DOHH2 (cell line): ENCODE measurements at regions not wholly inside any gene's neighbourhood (a gene's known extent, or its start where the extent isn't known, plus 50 kb on each side); places are given as distances from the start of the nearest gene placed in this dataset.

ENCODE experiments used
- H3F3A ChIP-seq: fragments of 200-600 bp; sonication (generic), shearing (Covaris generic); 2 replicates; pipeline ENCODE4 v1.6.0; 2016; ENCODE audit warnings: antibody characterized with exemption, mild to moderate bottlenecking; ENCODE audit not compliant: control insufficient read depth, insufficient read depth
- H3K27ac ChIP-seq: fragments of 200-600 bp; sonication (generic); 2 replicates; pipeline ENCODE4 v1.5.1; 2014; ENCODE audit warnings: low read depth, mild to moderate bottlenecking, low read length, moderate library complexity
- H3K27me3 ChIP-seq: fragments of 200-600 bp; sonication (generic); 2 replicates; pipeline ENCODE4 v1.6.1; 2014; ENCODE audit warnings: mild to moderate bottlenecking, low read length, mixed read lengths; ENCODE audit not compliant: control insufficient read depth
- H3K36me3 ChIP-seq: fragments of 200-600 bp; sonication (generic); 2 replicates; pipeline ENCODE4 v1.6.1; 2014; ENCODE audit warnings: mild to moderate bottlenecking, low read length, moderate library complexity, mixed read lengths; ENCODE audit not compliant: control insufficient read depth
- H3K4me1 ChIP-seq: fragments of 200-600 bp; sonication (generic); 2 replicates; pipeline ENCODE4 v1.6.1; 2014; ENCODE audit warnings: mild to moderate bottlenecking, low read length, mixed read lengths; ENCODE audit not compliant: control insufficient read depth
- H3K4me2 ChIP-seq: fragments of 200-600 bp; sonication (generic); 2 replicates; pipeline ENCODE4 v1.6.0; 2014; ENCODE audit warnings: mild to moderate bottlenecking, low read length, moderate library complexity
- H3K4me3 ChIP-seq: fragments of 200-600 bp; sonication (generic); 2 replicates; pipeline ENCODE4 v1.5.1; 2014; ENCODE audit warnings: mild to moderate bottlenecking, low read length, mixed read lengths
- H3K79me2 ChIP-seq: fragments of 200-600 bp; sonication (generic); 2 replicates; pipeline ENCODE4 v1.6.1; 2014; ENCODE audit warnings: mild to moderate bottlenecking, low read length, mixed read lengths; ENCODE audit not compliant: control insufficient read depth
- H3K9me2 ChIP-seq: fragments of 200-600 bp; sonication (generic); replicated peaks from 2 replicates; pipeline ENCODE4 v1.6.1; 2014; ENCODE audit warnings: mild to moderate bottlenecking, low read length, mixed read lengths; ENCODE audit not compliant: control insufficient read depth
- H3K9me3 ChIP-seq: fragments of 200-600 bp; sonication (generic); 2 replicates; pipeline ENCODE4 v1.6.1; 2014; ENCODE audit warnings: antibody characterized with exemption, low read length, mixed read lengths; ENCODE audit not compliant: control insufficient read depth, insufficient read depth
- H4K20me1 ChIP-seq: fragments of 200-600 bp; sonication (generic); 2 replicates; pipeline ENCODE4 v1.6.0; 2014; ENCODE audit warnings: low read depth, mild to moderate bottlenecking, antibody characterized with exemption, low read length, moderate library complexity; ENCODE audit not compliant: control insufficient read depth, insufficient read depth
- EZH2phosphoT487 ChIP-seq: fragments of 200-600 bp; sonication (generic); IDR thresholded peaks from 2 replicates; pipeline ENCODE4 v1.6.1; 2017; ENCODE audit warnings: borderline replicate concordance, mild to moderate bottlenecking, antibody characterized with exemption, low read length, moderate library complexity, mixed read lengths
- TF ChIP-seq, protein P1 (sequence below): fragments of 200-600 bp; sonication (generic); IDR thresholded peaks from one replicate; pipeline ENCODE4 v1.5.1; 2014; ENCODE audit warnings: antibody characterized with exemption, mild to moderate bottlenecking, low read depth, low read length; ENCODE audit not compliant: poor library complexity, severe bottlenecking

- no peaks in the 10 kb centered on the region for H3K9me3 ChIP-seq
- H3K36me3 ChIP-seq, result no peaks in the 10 kb centered on the region
- H3F3A ChIP-seq, result no peaks in the 10 kb centered on the region
- H3K27ac ChIP-seq, result peak overlapping the region; percentile 53
- H3K79me2 ChIP-seq, result no peaks in the 10 kb centered on the region
- H3K4me2 ChIP-seq, result peak overlapping the region; percentile 56
- no peaks in the 10 kb centered on the region for H4K20me1 ChIP-seq
- TF ChIP-seq EZH2phosphoT487, result no peak
- TF ChIP-seq, protein P1, sequence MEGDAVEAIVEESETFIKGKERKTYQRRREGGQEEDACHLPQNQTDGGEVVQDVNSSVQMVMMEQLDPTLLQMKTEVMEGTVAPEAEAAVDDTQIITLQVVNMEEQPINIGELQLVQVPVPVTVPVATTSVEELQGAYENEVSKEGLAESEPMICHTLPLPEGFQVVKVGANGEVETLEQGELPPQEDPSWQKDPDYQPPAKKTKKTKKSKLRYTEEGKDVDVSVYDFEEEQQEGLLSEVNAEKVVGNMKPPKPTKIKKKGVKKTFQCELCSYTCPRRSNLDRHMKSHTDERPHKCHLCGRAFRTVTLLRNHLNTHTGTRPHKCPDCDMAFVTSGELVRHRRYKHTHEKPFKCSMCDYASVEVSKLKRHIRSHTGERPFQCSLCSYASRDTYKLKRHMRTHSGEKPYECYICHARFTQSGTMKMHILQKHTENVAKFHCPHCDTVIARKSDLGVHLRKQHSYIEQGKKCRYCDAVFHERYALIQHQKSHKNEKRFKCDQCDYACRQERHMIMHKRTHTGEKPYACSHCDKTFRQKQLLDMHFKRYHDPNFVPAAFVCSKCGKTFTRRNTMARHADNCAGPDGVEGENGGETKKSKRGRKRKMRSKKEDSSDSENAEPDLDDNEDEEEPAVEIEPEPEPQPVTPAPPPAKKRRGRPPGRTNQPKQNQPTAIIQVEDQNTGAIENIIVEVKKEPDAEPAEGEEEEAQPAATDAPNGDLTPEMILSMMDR, result no peak
- H3K9me2 ChIP-seq, result no peaks in the 10 kb centered on the region
- no peaks in the 10 kb centered on the region for H3K27me3 ChIP-seq
- peaks cover 39% of the 10 kb centered on the region for H3K4me1 ChIP-seq
- peak overlapping the region; percentile 51 for H3K4me3 ChIP-seq
Measured at GRCh38 chr11:86160541-86161149, 83.9 kb upstream of the EED start.

DNA sequence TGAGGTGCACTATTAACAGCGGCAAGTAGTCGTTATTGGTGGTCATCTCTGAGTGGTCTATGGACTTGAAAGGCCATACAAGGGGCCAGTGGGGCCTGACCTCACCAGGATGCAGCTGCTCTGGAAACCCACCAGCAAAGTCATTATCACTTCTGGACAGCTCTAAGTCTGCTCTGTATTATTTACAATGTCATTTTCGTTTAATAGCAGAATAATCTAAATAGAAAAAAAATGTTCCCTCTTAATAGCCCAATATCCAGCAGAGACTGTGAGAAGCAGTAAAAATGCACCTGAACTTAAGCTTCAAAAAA lies 85.0 kb upstream of the EED start:
- Histone ChIP-seq H3K79me2 (no peaks in the 10 kb centered on the region), H3K4me3 (peak overlapping the region; percentile 51)

DNA sequence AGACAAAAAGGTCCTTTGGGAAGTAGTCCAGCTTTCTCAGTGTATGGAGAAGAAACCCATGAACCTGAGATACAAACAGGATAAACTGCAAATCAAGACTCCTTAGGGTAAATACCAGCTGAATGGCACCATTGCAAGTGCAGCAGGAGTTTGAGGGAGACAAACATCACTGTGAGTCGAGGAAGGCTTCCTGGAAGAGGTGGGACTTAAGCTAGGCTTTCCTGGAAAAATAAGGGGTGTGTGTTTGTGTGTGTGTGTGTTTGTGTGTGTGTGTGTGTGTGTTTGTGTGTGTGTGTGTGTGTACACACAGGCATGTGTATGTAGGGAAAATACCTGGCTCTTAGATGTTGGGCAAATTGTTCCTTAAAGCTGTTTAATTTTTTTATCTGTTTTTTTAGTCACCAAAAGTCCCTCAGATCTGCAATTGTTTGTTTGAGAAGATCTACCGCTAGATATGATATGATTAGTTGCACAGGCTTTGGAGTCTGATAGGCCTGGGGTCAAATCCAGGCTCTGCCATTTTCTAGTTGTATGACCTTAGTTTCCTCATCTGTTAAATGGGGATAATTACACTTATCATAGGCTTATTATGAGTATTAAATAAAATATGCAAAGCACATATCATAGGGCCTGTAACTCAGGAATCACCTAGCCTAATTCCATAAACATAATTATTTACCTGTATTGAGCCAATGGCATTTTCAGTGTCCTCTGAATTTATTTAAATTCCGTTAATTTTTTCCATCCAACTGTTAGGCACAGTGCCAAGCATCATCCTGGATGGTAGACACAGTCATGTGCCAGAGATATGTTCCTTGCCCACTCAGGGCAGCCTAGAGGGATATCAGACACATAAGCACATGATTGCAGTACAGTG lies 85.6 kb upstream of the EED start:
- H4K20me1 ChIP-seq, result no peaks in the 10 kb centered on the region
- H3F3A ChIP-seq, result no peaks in the 10 kb centered on the region
- H3K4me1 ChIP-seq, result peaks cover 39% of the 10 kb centered on the region
- no peaks in the 10 kb centered on the region for H3K9me3 ChIP-seq
- H3K27me3 ChIP-seq, result no peaks in the 10 kb centered on the region
- H3K4me2 ChIP-seq, result peak overlapping the region; percentile 56
- TF ChIP-seq, protein P1, result no peak
- no peak for TF ChIP-seq EZH2phosphoT487
- H3K9me2 ChIP-seq, result no peaks in the 10 kb centered on the region
- peak overlapping the region; percentile 53 for H3K27ac ChIP-seq
- peak overlapping the region; percentile 51 for H3K4me3 ChIP-seq
- H3K79me2 ChIP-seq, result no peaks in the 10 kb centered on the region
- H3K36me3 ChIP-seq, result no peaks in the 10 kb centered on the region

More for the DNA sequence above, 85.0 kb upstream of the EED start:
- H3F3A ChIP-seq, result no peaks in the 10 kb centered on the region
- H3K27me3 ChIP-seq, result no peaks in the 10 kb centered on the region
- peak overlapping the region; percentile 56 for H3K4me2 ChIP-seq
- H3K9me3 ChIP-seq, result no peaks in the 10 kb centered on the region
- peak overlapping the region; percentile 53 for H3K27ac ChIP-seq
- TF ChIP-seq, protein P1, result no peak
- no peak for TF ChIP-seq EZH2phosphoT487
- no peaks in the 10 kb centered on the region for H3K36me3 ChIP-seq
- no peaks in the 10 kb centered on the region for H4K20me1 ChIP-seq
- no peaks in the 10 kb centered on the region for H3K9me2 ChIP-seq
- H3K4me1 ChIP-seq, result peaks cover 39% of the 10 kb centered on the region
